Karpas-422 (cell line): ENCODE measurements at regions not wholly inside any gene's neighbourhood (a gene's known extent, or its start where the extent isn't known, plus 50 kb on each side); places are given as distances from the start of the nearest gene placed in this dataset.

Source experiments
- DNase-seq: peaks from one replicate; pipeline ENCODE4 v3.0.0-alpha.2; 2015
- H2AFZ ChIP-seq: fragments of 200-600 bp; sonication (generic); 2 replicates; pipeline ENCODE4 v1.6.1; 2014; ENCODE audit warnings: antibody characterized with exemption, low read length, mixed read lengths
- H3K27ac ChIP-seq: fragments of 200-600 bp; sonication (generic); 2 replicates; pipeline ENCODE4 v1.5.1; 2014; ENCODE audit warnings: mild to moderate bottlenecking, low read length, moderate library complexity
- H3K27me3 ChIP-seq: fragments of 200-600 bp; sonication (generic); 2 replicates; pipeline ENCODE4 v1.6.1; 2014; ENCODE audit warnings: low read length, mixed read lengths
- H3K36me3 ChIP-seq: fragments of 200-600 bp; sonication (generic); 2 replicates; pipeline ENCODE4 v1.6.1; 2014; ENCODE audit warnings: low read length, mixed read lengths; ENCODE audit not compliant: insufficient read depth
- H3K4me1 ChIP-seq: fragments of 200-600 bp; sonication (generic); 2 replicates; pipeline ENCODE4 v1.6.1; 2014; ENCODE audit warnings: mild to moderate bottlenecking, low read length, mixed read lengths
- H3K4me2 ChIP-seq: fragments of 200-600 bp; sonication (generic); 2 replicates; pipeline ENCODE4 v1.6.1; 2014; ENCODE audit warnings: low read length, low read depth, mild to moderate bottlenecking; ENCODE audit not compliant: poor library complexity, severe bottlenecking
- H3K4me3 ChIP-seq: fragments of 200-600 bp; sonication (generic); 2 replicates; pipeline ENCODE4 v1.5.1; 2014; ENCODE audit warnings: mild to moderate bottlenecking, antibody characterized with exemption, low read length, mixed read lengths
- H3K79me2 ChIP-seq: fragments of 200-600 bp; sonication (generic); 2 replicates; pipeline ENCODE4 v1.6.1; 2014; ENCODE audit warnings: mild to moderate bottlenecking, low read length, mixed read lengths
- H3K9ac ChIP-seq: fragments of 200-600 bp; sonication (generic); 2 replicates; pipeline ENCODE4 v1.6.0; 2014; ENCODE audit warnings: low read length
- H3K9me2 ChIP-seq: fragments of 200-600 bp; sonication (generic), shearing (Covaris generic); replicated peaks from 2 replicates; pipeline ENCODE4 v1.6.0; 2014; ENCODE audit warnings: mild to moderate bottlenecking, low read length, moderate library complexity; ENCODE audit not compliant: insufficient read depth
- H3K9me3 ChIP-seq: fragments of 300-700, 200-600 bp; sonication (generic); 2 replicates; pipeline ENCODE4 v1.6.1; 2014; ENCODE audit warnings: low read length, mixed read lengths
- H4K20me1 ChIP-seq: fragments of 200-600 bp; sonication (generic); 2 replicates; pipeline ENCODE4 v1.6.1; 2014; ENCODE audit warnings: mild to moderate bottlenecking, antibody characterized with exemption, low read length, low read depth; ENCODE audit not compliant: insufficient read depth

DNA sequence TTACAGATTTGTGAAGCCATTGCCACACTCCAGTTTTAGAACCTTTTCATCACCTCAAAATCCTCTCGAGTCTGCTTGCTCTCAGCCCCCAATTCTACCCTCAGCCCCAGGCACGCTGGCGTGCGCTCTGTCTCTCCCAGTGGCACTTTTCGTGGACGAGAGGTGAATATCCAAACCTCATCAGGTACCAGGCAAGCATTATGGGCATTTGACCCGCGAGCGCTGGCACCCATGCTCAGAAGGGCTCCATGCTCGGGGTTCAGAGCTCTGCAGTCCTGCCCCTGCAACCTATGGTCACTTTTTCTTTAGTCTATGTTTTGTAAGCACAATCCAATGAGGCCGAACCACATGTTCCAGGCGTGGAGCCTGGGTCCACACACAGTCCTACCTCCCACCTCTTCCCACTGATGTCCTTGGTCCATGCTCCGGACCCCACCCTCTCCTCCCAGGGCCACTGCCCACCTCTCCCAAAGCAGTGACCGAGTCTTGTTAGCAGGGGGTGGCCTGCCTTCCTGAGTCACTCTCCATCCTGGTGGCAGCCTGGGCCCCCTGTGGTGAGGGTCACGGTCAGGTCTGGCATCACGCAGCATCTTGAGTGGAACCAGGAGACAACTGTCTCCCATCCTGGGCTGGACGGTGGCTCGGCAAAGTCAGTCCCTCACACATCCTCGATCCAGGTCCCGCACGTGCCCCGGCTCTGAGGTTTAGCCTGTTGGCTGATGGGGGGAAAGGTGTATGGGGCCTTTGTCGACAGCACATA lies 256.9 kb downstream of the NDUFA10 start:
- Histone ChIP-seq H3K36me3 (no peaks in the 10 kb centered on the region), H3K4me1 (no peaks in the 10 kb centered on the region), H3K4me3 (no peak overlapping the region), H3K4me2 (no peak overlapping the region), H2AFZ (no peak overlapping the region), H3K27me3 (no peaks in the 10 kb centered on the region), H3K27ac (no peak overlapping the region), H4K20me1 (no peaks in the 10 kb centered on the region), H3K79me2 (no peaks in the 10 kb centered on the region), H3K9me3 (no peaks in the 10 kb centered on the region; the same call in 1 of the 2 replicates), H3K9me2 (no peaks in the 10 kb centered on the region), H3K9ac (no peak overlapping the region)
- DNase-seq, result no peak

DNA sequence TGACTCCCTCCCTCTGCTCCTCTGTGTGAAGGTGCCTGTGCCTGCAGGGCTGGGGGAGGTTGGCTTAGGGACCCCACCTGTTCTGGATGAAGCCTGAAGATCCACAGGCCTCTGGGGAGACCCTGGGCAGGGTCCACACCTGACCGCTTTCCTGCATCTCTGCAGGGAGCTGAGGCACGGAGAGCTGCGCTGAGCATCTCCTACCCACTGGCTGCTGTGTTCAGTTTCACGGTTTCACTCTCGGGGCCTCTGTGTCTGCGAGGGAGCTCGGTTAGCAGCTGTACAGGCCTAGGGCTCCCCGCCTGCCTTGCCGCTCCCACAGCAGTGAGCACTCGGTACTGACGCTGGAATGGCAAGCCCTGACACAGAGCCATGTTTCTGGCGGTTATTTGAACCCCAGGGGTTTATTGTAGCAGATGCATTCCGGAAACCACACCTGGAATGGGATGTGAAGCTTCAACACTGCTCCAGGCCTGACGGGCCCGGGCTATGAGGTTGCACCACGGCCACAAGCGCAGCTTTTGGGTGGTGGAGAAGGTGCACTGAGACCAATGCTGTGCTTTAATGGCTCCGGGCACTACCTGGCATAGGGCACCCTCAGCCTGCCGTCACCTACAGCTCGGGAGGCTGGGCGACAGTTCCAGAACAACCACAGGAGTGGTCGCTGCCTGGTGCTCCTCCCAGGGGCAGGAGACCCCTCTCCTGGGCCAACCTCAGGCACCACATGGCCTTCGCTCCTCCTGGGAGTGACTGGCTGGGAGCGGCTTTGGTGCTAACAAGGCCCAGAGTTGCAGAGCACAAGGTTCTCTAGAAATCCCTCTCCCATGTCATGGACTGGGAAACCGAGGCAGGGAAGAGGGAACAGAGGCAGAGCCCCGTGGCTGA lies 257.9 kb downstream of the NDUFA10 start:
- H3K27me3 ChIP-seq, result no peaks in the 10 kb centered on the region
- no peaks in the 10 kb centered on the region; the same call in 1 of the 2 replicates for H3K9me3 ChIP-seq
- H3K4me2 ChIP-seq, result no peak overlapping the region
- no peak overlapping the region for H2AFZ ChIP-seq
- no peaks in the 10 kb centered on the region for H3K36me3 ChIP-seq
- DNase-seq, result no peak
- no peaks in the 10 kb centered on the region for H3K79me2 ChIP-seq
- no peaks in the 10 kb centered on the region for H4K20me1 ChIP-seq
- H3K27ac ChIP-seq, result no peak overlapping the region
- no peaks in the 10 kb centered on the region for H3K9me2 ChIP-seq
- no peaks in the 10 kb centered on the region for H3K4me1 ChIP-seq
- no peak overlapping the region for H3K9ac ChIP-seq
- no peak overlapping the region for H3K4me3 ChIP-seq

DNA sequence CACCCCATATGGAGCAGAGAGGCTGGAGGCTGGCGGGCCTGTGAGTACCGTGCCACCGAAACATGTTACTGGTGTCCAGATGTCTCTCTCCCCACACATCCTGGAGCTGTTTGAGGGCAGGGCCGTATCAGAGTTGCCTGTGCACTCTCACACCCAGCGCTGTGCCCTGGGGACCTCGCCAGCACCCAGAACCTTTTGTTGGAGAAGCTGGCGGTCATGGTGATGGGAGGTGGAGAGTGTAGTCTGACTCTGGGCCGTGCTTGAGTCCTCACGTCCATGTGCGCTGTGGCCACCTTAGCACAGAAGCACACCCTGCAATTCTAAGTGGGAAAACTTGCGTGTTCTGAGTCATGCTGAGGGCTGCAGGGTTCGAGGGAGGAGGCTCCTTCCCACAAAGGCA lies 259.2 kb downstream of the NDUFA10 start:
- Histone ChIP-seq H2AFZ (no peak overlapping the region), H3K9me2 (no peaks in the 10 kb centered on the region), H3K27me3 (no peaks in the 10 kb centered on the region), H3K27ac (no peak overlapping the region), H3K4me2 (no peak overlapping the region), H3K9ac (no peak overlapping the region), H3K9me3 (no peaks in the 10 kb centered on the region), H3K36me3 (no peaks in the 10 kb centered on the region), H3K4me1 (no peaks in the 10 kb centered on the region), H3K4me3 (no peak overlapping the region), H4K20me1 (no peaks in the 10 kb centered on the region), H3K79me2 (no peaks in the 10 kb centered on the region)
- no peak for DNase-seq

DNA sequence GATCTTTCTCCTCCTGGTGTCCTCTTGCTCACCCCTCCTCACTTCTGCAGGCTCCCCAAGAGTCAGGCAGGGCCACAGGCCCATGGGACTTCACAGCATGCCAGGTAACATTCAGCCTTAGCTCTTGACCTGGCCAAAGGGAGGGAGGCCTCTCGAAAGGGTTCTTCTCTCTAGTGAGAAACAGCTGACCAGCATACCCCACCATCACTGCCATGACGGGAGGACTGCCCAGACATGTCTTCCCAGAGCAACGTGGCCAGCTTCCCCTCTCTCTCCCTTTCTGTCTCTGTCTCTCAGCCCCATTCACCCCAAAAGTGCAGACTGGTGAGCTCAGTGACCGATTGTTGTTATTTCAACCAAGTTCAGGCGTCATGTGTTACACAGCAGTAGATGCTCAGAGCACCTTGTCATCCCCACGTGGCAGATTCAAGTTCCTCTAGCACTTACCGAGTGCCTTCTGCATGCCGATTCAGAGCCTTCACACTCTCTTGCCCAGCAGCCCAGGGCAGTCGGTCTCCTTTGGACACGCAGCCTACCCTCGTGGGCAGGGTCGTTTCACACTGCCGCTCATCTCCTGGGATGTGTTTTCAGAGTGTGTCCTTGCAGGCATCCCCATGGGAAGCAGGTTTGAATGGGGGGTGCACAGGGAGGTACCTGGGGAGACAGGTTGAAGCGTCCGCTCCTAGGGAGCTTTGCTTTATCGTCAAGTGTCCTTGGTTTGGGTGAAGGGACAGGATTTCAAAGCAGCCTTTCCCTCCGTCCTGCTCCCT lies 259.9 kb downstream of the NDUFA10 start:
- DNase-seq, result no peak
- no peak overlapping the region for H3K4me3 ChIP-seq
- no peak overlapping the region for H3K27ac ChIP-seq
- no peaks in the 10 kb centered on the region for H3K36me3 ChIP-seq
- H3K4me1 ChIP-seq, result no peaks in the 10 kb centered on the region
- no peak overlapping the region for H3K9ac ChIP-seq
- no peak overlapping the region for H2AFZ ChIP-seq
- H3K79me2 ChIP-seq, result no peaks in the 10 kb centered on the region
- no peak overlapping the region for H3K4me2 ChIP-seq
- no peaks in the 10 kb centered on the region for H3K9me3 ChIP-seq
- H4K20me1 ChIP-seq, result no peaks in the 10 kb centered on the region
- H3K9me2 ChIP-seq, result no peaks in the 10 kb centered on the region
- no peaks in the 10 kb centered on the region for H3K27me3 ChIP-seq

DNA sequence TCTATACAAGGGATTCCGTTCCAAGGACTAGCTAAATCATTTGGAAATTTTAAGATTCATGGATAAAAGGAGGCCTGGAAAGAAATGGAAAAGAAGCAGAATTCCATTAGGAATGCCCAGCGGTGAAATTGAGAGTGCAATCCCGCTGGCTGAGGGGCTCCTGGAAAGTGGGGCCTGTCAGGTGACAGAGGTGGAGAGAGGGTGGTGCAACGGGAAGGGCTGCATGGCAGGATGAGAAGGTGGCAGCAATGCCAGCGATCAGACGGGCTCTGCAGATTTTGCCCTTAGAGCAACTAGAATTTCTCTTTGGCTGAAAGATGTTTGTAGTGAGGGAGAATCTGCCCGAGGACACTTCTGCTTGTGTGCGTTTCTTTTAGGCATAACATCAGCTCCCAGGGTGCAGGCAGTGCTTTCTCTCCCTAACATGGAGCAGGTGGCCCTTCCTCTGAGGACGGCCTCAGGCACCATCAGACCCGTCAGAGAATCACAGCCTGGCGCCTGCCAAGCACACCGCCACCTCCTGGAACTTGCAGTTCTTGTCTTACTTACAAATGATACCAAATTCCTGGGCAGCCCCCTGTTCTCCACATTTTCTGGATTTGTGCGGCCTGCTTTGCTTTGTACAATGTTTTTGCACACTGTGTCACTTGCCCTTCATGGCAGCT lies 261.6 kb downstream of the NDUFA10 start:
- Histone ChIP-seq H3K27me3 (no peaks in the 10 kb centered on the region), H3K9ac (no peak overlapping the region), H2AFZ (no peak overlapping the region), H3K9me2 (no peaks in the 10 kb centered on the region), H3K79me2 (no peaks in the 10 kb centered on the region), H3K4me2 (no peak overlapping the region), H3K4me1 (no peaks in the 10 kb centered on the region), H3K27ac (no peak overlapping the region), H3K4me3 (no peak overlapping the region), H3K9me3 (no peaks in the 10 kb centered on the region), H4K20me1 (no peaks in the 10 kb centered on the region), H3K36me3 (no peaks in the 10 kb centered on the region)
- DNase-seq, result no peak

DNA sequence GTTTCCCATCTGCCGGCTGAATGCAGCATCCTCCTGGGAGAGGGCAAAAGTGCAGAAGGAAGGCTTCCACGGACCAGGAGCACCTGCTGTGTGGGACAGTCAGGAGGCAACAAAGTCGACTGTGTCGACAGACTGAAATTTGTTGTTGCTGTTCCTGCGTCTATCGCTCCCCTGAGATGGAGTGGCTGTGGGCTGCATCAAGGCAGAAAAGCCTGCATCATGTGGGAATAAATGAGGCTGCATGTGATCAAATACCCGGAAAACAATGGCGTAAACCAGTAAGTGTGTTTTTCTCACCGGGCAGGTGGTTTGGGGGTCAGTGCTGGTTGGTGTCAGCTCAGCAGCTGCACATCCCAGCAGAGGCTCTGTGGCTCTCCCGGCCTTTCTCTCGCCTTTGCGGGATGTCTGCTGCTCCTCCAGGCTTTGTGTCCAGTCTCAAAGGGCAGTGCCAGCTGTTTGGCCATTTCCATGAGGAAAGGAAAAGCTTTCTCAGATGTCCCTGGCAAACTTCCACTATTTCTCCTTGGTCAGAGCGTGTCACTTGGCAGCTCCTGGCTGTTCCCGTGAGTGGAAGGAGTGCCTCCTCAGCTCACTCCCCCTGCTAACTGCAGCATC lies 262.4 kb downstream of the NDUFA10 start:
- H3K4me3 ChIP-seq, result no peak overlapping the region

DNA sequence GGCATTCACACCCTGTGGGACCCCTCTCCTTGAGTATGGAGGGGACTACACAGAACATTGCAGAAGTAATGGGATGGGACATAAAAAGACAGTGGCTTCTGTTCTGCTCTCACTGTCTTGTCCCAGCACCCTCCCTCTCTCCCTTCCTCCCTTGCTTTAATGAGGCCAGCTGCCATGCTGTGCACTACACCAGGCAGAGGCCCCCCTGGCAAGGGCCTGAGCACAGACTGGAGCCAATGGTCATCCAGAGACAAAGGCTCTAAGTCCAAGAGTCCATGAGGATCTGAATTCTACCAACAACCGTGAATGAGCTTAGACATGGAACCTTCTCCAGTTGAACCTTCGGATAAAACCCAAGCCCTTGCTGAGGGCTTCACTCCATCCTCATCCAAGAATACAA lies 263.0 kb downstream of the NDUFA10 start:
- DNase-seq, result no peak
- no peaks in the 10 kb centered on the region for H4K20me1 ChIP-seq
- H3K27ac ChIP-seq, result no peak overlapping the region
- H3K4me3 ChIP-seq, result no peak overlapping the region
- H3K9me2 ChIP-seq, result no peaks in the 10 kb centered on the region
- H3K9me3 ChIP-seq, result no peaks in the 10 kb centered on the region
- H2AFZ ChIP-seq, result no peak overlapping the region
- H3K27me3 ChIP-seq, result no peaks in the 10 kb centered on the region
- no peaks in the 10 kb centered on the region for H3K4me1 ChIP-seq
- H3K4me2 ChIP-seq, result no peak overlapping the region
- no peaks in the 10 kb centered on the region for H3K79me2 ChIP-seq
- H3K36me3 ChIP-seq, result no peaks in the 10 kb centered on the region
- H3K9ac ChIP-seq, result no peak overlapping the region

More for the DNA sequence above, 262.4 kb downstream of the NDUFA10 start:
- Histone ChIP-seq H3K9ac (no peak overlapping the region), H3K4me1 (no peaks in the 10 kb centered on the region), H3K4me2 (no peak overlapping the region), H3K27ac (no peak overlapping the region), H3K9me3 (no peaks in the 10 kb centered on the region), H3K9me2 (no peaks in the 10 kb centered on the region), H3K36me3 (no peaks in the 10 kb centered on the region), H3K79me2 (no peaks in the 10 kb centered on the region), H4K20me1 (no peaks in the 10 kb centered on the region), H2AFZ (no peak overlapping the region), H3K27me3 (no peaks in the 10 kb centered on the region)
- no peak for DNase-seq
